Retinal pigment epithelial cell (primary cell): ENCODE measurements at regions not wholly inside any gene's neighbourhood (a gene's known extent, or its start where the extent isn't known, plus 50 kb on each side); places are given as distances from the start of the nearest gene placed in this dataset.
"Not testable (repeated sequence)": the region's sequence is repeated elsewhere in the genome, so short reads cannot be mapped to it uniquely, and the experiment has no call there.

Source experiments
- DNase-seq: peaks from one replicate; pipeline ENCODE4 v3.0.0-alpha.2; 2010; ENCODE audit warnings: low read depth
- H3K4me3 ChIP-seq: 2 replicates; pipeline ENCODE4 v1.5.1; 2011; ENCODE audit warnings: mild to moderate bottlenecking, low read length, control low read depth, moderate library complexity
- TF ChIP-seq, protein P1 (sequence below): conservative IDR thresholded peaks from 2 replicates; pipeline ENCODE4 v1.5.1; 2011; ENCODE audit warnings: low read depth, low read length, control low read depth, inconsistent platforms

DNA sequence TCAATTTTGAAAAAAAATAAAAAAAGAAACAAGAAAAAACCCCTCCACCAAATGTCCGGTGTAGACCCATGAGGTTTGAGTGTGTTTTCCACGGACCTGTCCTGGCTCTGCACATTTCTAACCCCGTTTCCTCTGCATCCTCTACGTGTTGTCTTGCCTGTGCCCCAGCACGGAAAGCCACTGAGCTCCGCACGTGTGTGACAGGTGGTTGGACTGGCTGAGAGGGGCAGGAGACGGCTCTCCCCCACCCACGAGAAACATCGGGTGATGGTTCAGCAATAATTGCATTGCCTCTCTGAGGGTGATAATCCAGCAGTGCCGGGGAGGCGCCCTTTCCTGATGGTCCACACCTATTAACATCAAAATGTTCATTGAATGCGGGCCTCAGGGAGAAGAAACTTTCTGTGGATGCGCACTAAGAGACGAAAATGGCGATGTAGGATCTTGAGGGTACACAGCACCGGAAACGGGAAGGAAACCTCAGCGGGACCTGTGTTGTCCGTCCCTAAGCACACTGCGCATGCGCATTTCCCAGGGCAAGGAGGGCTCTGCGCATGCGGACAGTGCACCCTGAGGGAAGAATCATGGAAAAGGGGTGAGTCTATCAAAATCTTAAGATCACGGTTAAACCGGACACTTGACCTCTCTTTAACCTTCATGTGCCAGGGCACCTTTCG lies 470.1 kb upstream of the ADARB2 start:
- no peak overlapping the region for H3K4me3 ChIP-seq
- no peak for DNase-seq
- TF ChIP-seq, protein P1, sequence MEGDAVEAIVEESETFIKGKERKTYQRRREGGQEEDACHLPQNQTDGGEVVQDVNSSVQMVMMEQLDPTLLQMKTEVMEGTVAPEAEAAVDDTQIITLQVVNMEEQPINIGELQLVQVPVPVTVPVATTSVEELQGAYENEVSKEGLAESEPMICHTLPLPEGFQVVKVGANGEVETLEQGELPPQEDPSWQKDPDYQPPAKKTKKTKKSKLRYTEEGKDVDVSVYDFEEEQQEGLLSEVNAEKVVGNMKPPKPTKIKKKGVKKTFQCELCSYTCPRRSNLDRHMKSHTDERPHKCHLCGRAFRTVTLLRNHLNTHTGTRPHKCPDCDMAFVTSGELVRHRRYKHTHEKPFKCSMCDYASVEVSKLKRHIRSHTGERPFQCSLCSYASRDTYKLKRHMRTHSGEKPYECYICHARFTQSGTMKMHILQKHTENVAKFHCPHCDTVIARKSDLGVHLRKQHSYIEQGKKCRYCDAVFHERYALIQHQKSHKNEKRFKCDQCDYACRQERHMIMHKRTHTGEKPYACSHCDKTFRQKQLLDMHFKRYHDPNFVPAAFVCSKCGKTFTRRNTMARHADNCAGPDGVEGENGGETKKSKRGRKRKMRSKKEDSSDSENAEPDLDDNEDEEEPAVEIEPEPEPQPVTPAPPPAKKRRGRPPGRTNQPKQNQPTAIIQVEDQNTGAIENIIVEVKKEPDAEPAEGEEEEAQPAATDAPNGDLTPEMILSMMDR = no peak

DNA sequence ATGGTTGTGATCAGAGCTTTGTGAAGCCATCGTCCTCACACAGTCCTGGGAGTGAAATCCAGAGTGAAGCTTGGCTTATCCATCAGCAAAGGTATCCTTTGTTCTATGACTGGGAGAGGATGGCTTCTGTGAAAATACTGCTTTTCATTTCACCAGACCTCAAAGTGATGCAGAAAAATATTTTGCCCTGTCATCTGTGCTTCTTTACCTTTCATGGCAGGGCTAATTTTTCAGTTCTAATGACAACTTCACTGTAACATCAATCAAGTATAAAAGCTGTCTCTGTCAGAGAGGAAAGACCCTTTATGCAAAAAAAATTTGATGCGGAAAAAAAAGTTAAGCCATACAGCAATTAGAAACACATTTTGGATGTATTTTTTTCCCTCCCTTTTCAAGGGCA lies 468.1 kb upstream of the ADARB2 start:
- TF ChIP-seq, protein P1 = no peak
- DNase-seq = no peak

DNA sequence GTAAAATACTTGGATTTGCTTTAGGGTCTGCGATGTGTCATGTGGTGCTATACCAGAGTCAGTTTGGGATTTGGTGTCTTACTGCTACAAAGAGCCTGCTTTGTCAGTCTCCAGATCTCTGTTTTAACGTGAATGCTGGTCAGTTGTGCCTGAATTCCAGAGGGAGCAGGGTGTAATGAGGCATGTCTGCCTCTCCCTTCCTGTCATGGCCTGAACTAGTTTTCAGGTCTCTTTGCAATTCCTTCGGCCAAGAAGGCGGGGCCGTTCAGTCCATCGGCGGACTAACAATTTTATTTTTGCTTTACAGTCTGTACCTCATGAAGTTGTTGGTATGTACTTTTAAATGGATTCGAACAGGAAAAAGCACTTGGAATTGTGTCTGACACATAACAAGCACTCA lies 465.1 kb upstream of the ADARB2 start:
- DNase-seq = no peak
- no peak overlapping the region for H3K4me3 ChIP-seq
- TF ChIP-seq, protein P1 = no peak

More for the DNA sequence above, 468.1 kb upstream of the ADARB2 start:
- H3K4me3 ChIP-seq = no peak overlapping the region

DNA sequence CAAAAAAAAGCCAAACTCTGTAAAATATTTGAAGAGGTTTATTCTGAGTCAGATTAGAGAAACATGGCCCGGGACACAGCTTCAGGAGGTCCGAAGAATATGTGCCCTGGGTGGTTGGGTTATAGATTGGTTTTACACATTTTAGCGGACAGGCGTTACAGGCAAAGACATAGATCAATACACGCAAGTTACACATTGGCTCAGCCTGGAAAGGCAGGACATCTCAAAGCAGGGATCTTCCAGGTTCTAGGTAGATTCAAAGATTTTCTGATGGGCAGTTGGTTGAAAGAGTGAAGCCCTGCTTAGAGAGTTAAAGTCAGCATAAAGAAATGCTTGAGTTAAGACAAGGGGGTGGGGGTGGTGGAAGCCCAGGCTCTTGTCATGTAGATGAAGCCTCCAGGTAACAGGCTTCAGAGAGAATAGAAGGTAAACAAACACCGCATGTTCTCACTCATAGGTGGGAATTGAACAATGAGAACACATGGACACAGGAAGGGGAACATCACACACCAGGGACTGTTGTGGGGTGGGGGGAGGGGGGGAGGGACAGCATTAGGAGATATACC lies 464.3 kb upstream of the ADARB2 start:
- no peak overlapping the region for H3K4me3 ChIP-seq
- no peak for DNase-seq
- TF ChIP-seq, protein P1 = no peak

DNA sequence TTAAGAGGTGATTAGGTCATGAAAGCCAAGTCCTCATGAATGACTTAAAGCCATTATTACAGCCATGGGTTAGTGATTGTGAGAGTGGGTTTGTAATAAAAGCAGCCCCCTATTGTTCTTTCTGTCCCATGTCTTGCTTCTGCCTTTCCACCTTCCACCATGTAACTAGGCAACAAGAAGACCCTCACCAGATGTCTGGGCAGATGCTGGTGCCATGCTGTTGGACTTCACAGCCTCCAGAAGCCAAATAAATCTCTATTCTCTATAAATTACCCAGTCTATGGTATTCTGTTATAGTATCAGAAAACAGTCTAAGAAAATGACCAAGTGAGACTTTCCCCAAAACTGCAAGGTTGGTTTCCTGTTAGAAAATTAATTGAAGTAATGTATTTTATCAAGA lies 460.3 kb upstream of the ADARB2 start:
- TF ChIP-seq, protein P1 = no peak
- no peak for DNase-seq
- H3K4me3 ChIP-seq = no peak overlapping the region

DNA sequence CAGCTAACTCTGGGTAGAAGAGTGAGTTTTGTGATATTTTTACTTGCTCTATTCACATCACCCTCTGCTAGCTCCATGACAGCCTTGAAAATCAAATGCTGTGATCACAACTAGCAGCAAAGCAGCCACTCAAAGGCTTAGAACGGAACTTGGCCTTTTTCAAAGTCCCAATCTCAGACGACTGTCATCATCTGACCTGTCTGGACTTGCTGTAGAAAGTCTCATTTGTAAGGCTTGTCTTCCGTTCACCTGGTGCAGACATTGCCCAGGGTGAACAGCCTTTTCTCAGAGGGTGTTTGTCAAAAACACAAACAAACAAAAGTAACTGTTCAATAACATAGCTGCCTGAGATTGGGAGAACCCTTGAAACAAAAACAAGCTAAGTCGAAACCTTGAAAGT lies 458.9 kb upstream of the ADARB2 start:
- no peak overlapping the region for H3K4me3 ChIP-seq
- DNase-seq = no peak
- TF ChIP-seq, protein P1 = no peak

DNA sequence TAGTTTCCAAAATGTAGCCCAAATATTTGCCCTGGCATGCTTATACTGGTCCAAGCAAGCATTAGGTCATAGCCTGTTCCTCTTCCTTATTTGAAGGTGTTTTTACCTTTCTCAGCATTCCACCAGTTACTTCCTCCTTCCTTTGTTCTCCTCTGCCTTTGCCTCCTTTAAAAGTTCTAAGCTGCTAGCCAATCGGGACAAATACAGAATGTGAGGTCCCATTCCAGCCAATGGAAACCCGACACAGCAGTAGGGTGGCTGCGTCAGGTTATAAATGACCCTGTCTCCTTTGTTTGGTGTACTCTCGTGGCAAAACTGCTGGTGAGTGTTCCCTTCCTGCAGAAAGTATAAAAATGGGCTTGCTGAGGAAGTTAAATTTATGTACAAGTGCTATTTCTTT lies 452.0 kb upstream of the ADARB2 start:
- not testable (repeated sequence) for DNase-seq, H3K4me3 ChIP-seq
